HUES48 (cell line): ENCODE measurements at regions not wholly inside any gene's neighbourhood (a gene's known extent, or its start where the extent isn't known, plus 50 kb on each side); places are given as distances from the start of the nearest gene placed in this dataset.

Source experiments
- H3K27ac ChIP-seq: one replicate; pipeline ENCODE4 v1.7.0; 2013; ENCODE audit warnings: low read depth, low read length, inconsistent platforms
- H3K27me3 ChIP-seq: 2 replicates; pipeline ENCODE4 v1.6.1; 2013; ENCODE audit warnings: mild to moderate bottlenecking, low read length; ENCODE audit not compliant: control insufficient read depth, insufficient read depth
- H3K36me3 ChIP-seq: 2 replicates; pipeline ENCODE4 v1.6.1; 2013; ENCODE audit warnings: low read length; ENCODE audit not compliant: control insufficient read depth, insufficient read depth
- H3K4me1 ChIP-seq: 2 replicates; pipeline ENCODE4 v1.6.1; 2013; ENCODE audit warnings: mild to moderate bottlenecking, low read length; ENCODE audit not compliant: control insufficient read depth, insufficient read depth
- H3K4me3 ChIP-seq: 2 replicates; pipeline ENCODE4 v1.5.1; 2013; ENCODE audit warnings: mild to moderate bottlenecking, low read depth, low read length
- H3K9ac ChIP-seq: 2 replicates; pipeline ENCODE4 v1.6.1; 2013; ENCODE audit warnings: mild to moderate bottlenecking, low read depth, low read length, moderate library complexity
- H3K9me3 ChIP-seq: 2 replicates; pipeline ENCODE4 v1.6.1; 2013; ENCODE audit warnings: low read length; ENCODE audit not compliant: control insufficient read depth, insufficient read depth

DNA sequence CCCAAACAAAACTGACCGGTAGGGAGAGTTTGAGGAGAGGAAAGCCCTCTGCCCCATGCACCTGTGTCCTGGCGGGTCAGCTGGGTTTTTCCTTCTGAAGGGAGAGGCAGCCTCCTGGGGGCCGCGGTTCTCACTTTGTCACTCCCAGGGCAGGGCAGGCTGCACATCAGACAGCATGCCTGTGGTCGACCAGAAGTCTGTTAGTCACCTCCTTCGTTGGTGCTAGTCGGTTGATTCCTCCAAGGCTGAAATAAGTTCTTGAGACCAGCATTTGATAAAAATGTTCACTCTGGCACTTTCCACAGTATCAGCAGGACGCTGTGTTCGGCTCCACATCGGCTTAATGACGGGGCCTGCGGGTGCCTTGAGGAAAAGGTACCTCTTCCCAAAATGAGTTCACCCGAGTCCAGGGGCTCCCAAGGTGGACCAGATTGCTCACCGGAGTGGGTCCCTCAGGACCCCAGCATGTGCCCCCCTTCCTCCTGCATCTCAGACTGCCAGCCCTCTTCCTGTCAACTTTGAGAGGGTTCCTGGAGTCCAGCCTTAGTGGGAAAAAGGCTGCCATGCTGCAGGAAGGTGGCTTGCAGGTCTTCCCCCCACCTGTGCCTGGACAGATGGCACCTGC, 373.7 kb upstream of the B3GAT1 start:
- H3K27me3 ChIP-seq = no peaks in the 10 kb centered on the region
- H3K36me3 ChIP-seq = no peaks in the 10 kb centered on the region
- H3K4me1 ChIP-seq = no peaks in the 10 kb centered on the region
- H3K9me3 ChIP-seq = no peaks in the 10 kb centered on the region
- no peak overlapping the region for H3K27ac ChIP-seq
- H3K4me3 ChIP-seq = no peak overlapping the region
- H3K9ac ChIP-seq = no peak overlapping the region

- H3K9ac ChIP-seq = no peak overlapping the region
- H3K9me3 ChIP-seq = no peaks in the 10 kb centered on the region
- no peaks in the 10 kb centered on the region for H3K27me3 ChIP-seq
- no peaks in the 10 kb centered on the region for H3K4me1 ChIP-seq
- H3K4me3 ChIP-seq = no peak overlapping the region
- no peak overlapping the region for H3K27ac ChIP-seq
- no peaks in the 10 kb centered on the region for H3K36me3 ChIP-seq
Observed at GRCh38 chr11:134785059-134785458, 373.0 kb upstream of the B3GAT1 start.

- Histone ChIP-seq H3K36me3 (no peaks in the 10 kb centered on the region), H3K9me3 (no peaks in the 10 kb centered on the region), H3K4me3 (no peak overlapping the region), H3K27ac (no peak overlapping the region), H3K9ac (no peak overlapping the region), H3K4me1 (no peaks in the 10 kb centered on the region), H3K27me3 (no peaks in the 10 kb centered on the region)
Observed at GRCh38 chr11:134784568-134784967, 372.5 kb upstream of the B3GAT1 start.

- no peak overlapping the region for H3K27ac ChIP-seq
- H3K4me1 ChIP-seq = no peaks in the 10 kb centered on the region
- H3K9me3 ChIP-seq = no peaks in the 10 kb centered on the region
- H3K4me3 ChIP-seq = no peak overlapping the region
- H3K9ac ChIP-seq = no peak overlapping the region
- H3K36me3 ChIP-seq = no peaks in the 10 kb centered on the region
- no peaks in the 10 kb centered on the region for H3K27me3 ChIP-seq
Observed at GRCh38 chr11:134784046-134784445, 372.0 kb upstream of the B3GAT1 start.

GRCh38 chr11:134783234-134783633, 371.2 kb upstream of the B3GAT1 start:
- no peaks in the 10 kb centered on the region for H3K9me3 ChIP-seq
- H3K4me1 ChIP-seq = no peaks in the 10 kb centered on the region
- H3K27me3 ChIP-seq = no peaks in the 10 kb centered on the region
- H3K9ac ChIP-seq = no peak overlapping the region
- no peak overlapping the region for H3K27ac ChIP-seq
- no peaks in the 10 kb centered on the region for H3K36me3 ChIP-seq
- no peak overlapping the region for H3K4me3 ChIP-seq

GRCh38 chr11:134781380-134781866, 369.4 kb upstream of the B3GAT1 start:
- no peaks in the 10 kb centered on the region for H3K27me3 ChIP-seq
- no peak overlapping the region for H3K9ac ChIP-seq
- H3K4me1 ChIP-seq = no peaks in the 10 kb centered on the region
- no peaks in the 10 kb centered on the region for H3K9me3 ChIP-seq
- no peaks in the 10 kb centered on the region for H3K36me3 ChIP-seq
- H3K27ac ChIP-seq = no peak overlapping the region
- H3K4me3 ChIP-seq = no peak overlapping the region

DNA sequence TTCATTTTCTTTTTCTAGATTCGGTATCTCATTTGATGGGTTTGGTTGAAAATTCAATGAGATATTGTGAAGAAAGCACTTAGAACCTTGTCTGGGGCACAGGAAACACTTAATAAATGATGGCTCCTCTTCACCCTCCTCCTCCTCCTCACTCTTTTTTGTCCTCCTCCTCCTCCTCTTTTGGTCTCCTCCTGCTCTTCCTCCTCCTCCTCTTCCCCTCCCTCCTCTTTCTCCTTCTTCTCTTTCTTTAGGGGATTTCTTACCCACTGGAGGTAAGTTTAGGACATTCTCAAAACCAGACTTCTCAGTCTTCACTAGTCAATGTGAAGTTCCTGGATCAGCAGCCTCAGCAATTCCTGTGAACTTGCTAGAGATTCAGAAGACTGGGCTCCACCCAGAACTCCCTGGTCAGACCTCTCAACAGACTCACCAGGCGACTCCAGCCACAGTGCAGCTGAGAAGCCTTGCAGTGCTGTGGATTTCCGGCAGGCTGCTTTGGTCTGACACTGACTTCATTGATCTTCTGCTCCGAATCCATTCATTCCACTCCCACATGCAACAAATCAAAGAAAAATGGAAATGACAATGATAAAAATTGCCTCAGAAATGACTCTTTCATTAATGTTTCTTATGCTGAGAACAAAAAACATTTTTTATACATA, 368.6 kb upstream of the B3GAT1 start:
- H3K4me1 ChIP-seq = no peaks in the 10 kb centered on the region
- no peak overlapping the region for H3K4me3 ChIP-seq
- no peak overlapping the region for H3K9ac ChIP-seq
- no peaks in the 10 kb centered on the region for H3K27me3 ChIP-seq
- H3K9me3 ChIP-seq = no peaks in the 10 kb centered on the region
- no peaks in the 10 kb centered on the region for H3K36me3 ChIP-seq
- H3K27ac ChIP-seq = no peak overlapping the region

- Histone ChIP-seq H3K27ac (no peak overlapping the region), H3K36me3 (no peaks in the 10 kb centered on the region), H3K9ac (no peak overlapping the region), H3K4me3 (no peak overlapping the region), H3K4me1 (no peaks in the 10 kb centered on the region), H3K27me3 (no peaks in the 10 kb centered on the region), H3K9me3 (no peaks in the 10 kb centered on the region)
Observed at GRCh38 chr11:134779179-134779578, 367.1 kb upstream of the B3GAT1 start.

DNA sequence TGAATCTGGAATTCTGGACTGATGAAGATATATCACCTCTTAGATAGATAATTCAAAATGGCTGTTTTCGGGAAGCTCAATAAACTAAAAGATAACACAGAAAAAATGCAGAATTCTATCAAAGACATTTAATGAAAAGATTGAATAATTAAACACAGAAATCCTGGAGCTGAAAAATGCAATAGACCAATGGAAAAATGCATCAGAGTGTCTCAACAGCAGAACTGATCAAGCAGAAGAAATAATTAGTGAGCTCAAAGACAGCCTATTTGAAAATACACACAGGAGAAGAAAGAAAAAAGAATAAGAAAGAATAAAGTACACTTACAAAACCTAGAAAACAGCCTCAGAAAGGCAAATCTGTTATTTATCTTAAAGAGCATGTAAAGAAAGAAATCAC, 356.4 kb upstream of the B3GAT1 start:
- Histone ChIP-seq H3K9ac (no peak overlapping the region), H3K27ac (no peak overlapping the region), H3K4me1 (no peaks in the 10 kb centered on the region), H3K4me3 (no peak overlapping the region), H3K27me3 (no peaks in the 10 kb centered on the region), H3K36me3 (no peaks in the 10 kb centered on the region), H3K9me3 (no peaks in the 10 kb centered on the region)

DNA sequence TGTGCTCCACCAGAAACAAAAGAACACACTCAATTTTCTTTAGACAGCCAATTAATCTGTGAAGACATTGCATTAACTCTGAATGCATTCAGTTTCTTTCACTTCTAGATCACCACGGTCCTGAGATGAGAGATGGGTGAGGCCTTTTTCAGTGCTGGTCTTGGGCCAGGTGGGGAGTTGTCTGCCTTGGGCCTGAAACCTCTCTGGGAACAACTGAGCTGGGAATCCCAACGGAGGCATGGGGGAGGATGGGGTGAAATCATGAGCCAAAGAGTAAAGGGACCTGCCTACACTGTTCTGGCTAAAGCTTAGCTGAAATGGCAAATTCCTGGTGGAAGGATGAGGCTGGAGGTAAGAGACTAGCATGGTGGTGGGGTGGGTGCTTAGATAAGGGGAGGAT, 353.5 kb upstream of the B3GAT1 start:
- Histone ChIP-seq H3K36me3 (no peaks in the 10 kb centered on the region), H3K27me3 (no peaks in the 10 kb centered on the region), H3K4me1 (no peaks in the 10 kb centered on the region), H3K27ac (no peak overlapping the region), H3K4me3 (no peak overlapping the region), H3K9ac (no peak overlapping the region), H3K9me3 (no peaks in the 10 kb centered on the region)

- Histone ChIP-seq H3K4me3 (no peak overlapping the region), H3K9me3 (no peaks in the 10 kb centered on the region), H3K36me3 (no peaks in the 10 kb centered on the region)
Observed at GRCh38 chr11:134764966-134765365, 352.9 kb upstream of the B3GAT1 start.

More at GRCh38 chr11:134764966-134765365, 352.9 kb upstream of the B3GAT1 start:
- Histone ChIP-seq H3K9ac (no peak overlapping the region), H3K27me3 (no peaks in the 10 kb centered on the region), H3K27ac (no peak overlapping the region), H3K4me1 (no peaks in the 10 kb centered on the region)
